Transverse colon (tissue), 4 donors: ENCODE measurements at regions not wholly inside any gene's neighbourhood (a gene's known extent, or its start where the extent isn't known, plus 50 kb on each side); places are given as distances from the start of the nearest gene placed in this dataset.

ENCODE experiments used
- EP300 ChIP-seq: sonication (generic); formaldehyde crosslinking; IDR thresholded peaks from one replicate; pipeline ENCODE4 v1.6.1; 2017; ENCODE audit warnings: antibody characterized with exemption, low read depth
- POLR2A ChIP-seq: fragments of 450-650 bp; IDR thresholded peaks from one replicate; pipeline ENCODE4 v1.6.1; 2016; ENCODE audit warnings: antibody characterized with exemption, mild to moderate bottlenecking, moderate library complexity
- POLR2AphosphoS5 ChIP-seq, 3 donors: sonication (generic); formaldehyde crosslinking; IDR thresholded peaks; one replicate each; pipeline ENCODE4 v1.6.1; 2016; ENCODE audit warnings: antibody characterized with exemption in 3 of 3
- TF ChIP-seq, protein P1 (sequence below), 5 experiments: fragments of 200-600 bp in 3 of 5; fragments of 450-650 bp in 2 of 5; sonication (generic) in 3 of 5; IDR thresholded peaks; 1 replicate in 2 of 5; 2 replicates in 3 of 5; pipeline ENCODE4 v1.5.1; 2016 to 2017; ENCODE audit warnings: antibody characterized with exemption in 5 of 5, inconsistent platforms in 3 of 5, mild to moderate bottlenecking in 2 of 5, moderate library complexity in 1 of 5

DNA sequence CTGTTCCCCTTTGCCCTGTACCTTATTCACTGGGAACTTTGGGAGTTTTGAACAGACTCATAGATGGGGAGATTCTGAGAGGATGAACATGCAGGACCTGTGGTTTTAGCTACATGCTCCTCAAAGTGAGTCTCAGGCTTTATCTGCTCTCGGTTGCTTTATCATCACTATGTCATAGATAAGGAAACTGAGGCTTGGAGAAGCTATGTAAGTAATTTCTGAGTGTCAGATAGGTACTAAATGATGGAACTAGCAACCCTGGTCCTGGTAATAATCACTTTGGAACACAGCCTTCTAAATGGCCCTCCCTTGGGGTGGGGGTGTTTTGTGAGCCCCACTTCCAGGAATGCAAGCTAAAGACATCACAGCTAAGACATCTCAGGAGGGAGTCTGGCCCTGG is 186.2 kb upstream of the MEX3C start:
- TF ChIP-seq, protein P1, sequence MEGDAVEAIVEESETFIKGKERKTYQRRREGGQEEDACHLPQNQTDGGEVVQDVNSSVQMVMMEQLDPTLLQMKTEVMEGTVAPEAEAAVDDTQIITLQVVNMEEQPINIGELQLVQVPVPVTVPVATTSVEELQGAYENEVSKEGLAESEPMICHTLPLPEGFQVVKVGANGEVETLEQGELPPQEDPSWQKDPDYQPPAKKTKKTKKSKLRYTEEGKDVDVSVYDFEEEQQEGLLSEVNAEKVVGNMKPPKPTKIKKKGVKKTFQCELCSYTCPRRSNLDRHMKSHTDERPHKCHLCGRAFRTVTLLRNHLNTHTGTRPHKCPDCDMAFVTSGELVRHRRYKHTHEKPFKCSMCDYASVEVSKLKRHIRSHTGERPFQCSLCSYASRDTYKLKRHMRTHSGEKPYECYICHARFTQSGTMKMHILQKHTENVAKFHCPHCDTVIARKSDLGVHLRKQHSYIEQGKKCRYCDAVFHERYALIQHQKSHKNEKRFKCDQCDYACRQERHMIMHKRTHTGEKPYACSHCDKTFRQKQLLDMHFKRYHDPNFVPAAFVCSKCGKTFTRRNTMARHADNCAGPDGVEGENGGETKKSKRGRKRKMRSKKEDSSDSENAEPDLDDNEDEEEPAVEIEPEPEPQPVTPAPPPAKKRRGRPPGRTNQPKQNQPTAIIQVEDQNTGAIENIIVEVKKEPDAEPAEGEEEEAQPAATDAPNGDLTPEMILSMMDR (IDR thresholded peaks at IDR 0.05), result no peak
- TF ChIP-seq EP300 (no peak), POLR2A (no peak), POLR2AphosphoS5 (IDR thresholded peaks at IDR 0.05) (no peak)
